GM12873 (cell line): ENCODE measurements at regions not wholly inside any gene's neighbourhood (a gene's known extent, or its start where the extent isn't known, plus 50 kb on each side); places are given as distances from the start of the nearest gene placed in this dataset.

Experiments used
- CTCF ChIP-seq: IDR thresholded peaks from 2 replicates; pipeline ENCODE4 v1.5.1; 2012; ENCODE audit warnings: low read depth, mild to moderate bottlenecking, moderate library complexity, low read length, control low read depth; ENCODE audit not compliant: insufficient read depth; ENCODE audit errors: missing control alignments

GRCh38 chr3:105285653-105286241 is 81.0 kb upstream of the ALCAM start:
- TF ChIP-seq CTCF: no peak

DNA sequence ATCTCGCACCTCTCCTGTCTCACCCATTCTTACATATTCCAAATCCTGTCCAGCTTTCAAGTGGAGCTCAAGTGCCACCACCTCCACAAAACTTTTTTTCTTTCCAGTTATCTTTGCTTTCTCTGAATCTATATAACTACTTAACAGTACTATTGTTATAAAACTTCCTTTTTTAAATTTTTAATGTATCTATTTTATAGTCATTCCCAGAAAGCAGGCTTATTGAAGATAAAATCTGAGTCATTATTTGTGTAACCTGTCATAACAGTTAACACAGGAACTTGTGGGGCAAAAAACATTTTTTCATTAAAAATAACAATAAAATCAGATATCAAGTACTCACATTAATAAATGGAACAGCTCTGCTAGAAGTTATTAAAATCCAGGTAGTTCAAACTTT is 73.3 kb upstream of the ALCAM start:
- no peak for TF ChIP-seq CTCF

- no peak for TF ChIP-seq CTCF
Measured at GRCh38 chr3:105304487-105304886, 62.2 kb upstream of the ALCAM start.

DNA sequence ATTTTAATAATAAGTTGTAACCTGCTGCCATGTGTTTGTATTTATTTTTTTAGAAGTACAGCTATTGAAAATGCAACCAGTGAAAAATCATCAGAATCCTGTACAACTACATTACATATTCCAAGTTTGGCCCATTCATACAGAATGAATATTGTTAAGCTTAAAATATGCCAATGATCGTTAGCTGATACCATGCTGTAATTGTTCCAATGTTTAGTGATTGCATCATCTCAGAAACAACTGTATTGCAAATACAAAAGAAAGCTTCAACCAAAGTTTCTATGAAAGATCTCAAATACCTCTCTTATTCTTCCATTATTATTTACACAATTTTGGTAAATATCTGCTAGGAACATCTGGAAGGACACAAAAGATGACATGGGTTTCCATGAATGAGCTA is 51.6 kb upstream of the ALCAM start:
- no peak for TF ChIP-seq CTCF

- TF ChIP-seq CTCF: no peak
Measured at GRCh38 chr3:105315815-105316214, 50.9 kb upstream of the ALCAM start.

- no peak for TF ChIP-seq CTCF
Measured at GRCh38 chr3:105316331-105316730, 50.4 kb upstream of the ALCAM start.
